ENCODE measurements at regions not wholly inside any gene's neighbourhood (a gene's known extent, or its start where the extent isn't known, plus 50 kb on each side); places are given as distances from the start of the nearest gene placed in this dataset.

- Histone ChIP-seq H3F3A (ENCODE audit: control insufficient read depth, insufficient read depth) (no peaks in the 10 kb centered on the region), H3K9me2 (replicated peaks; ENCODE audit: control insufficient read depth, low read length) (no peaks in the 10 kb centered on the region), H3K4me2 (ENCODE audit: low read length) (no peak overlapping the region), H3K27ac (ENCODE audit: low read depth, low read length) (no peak overlapping the region), H4K20me1 (ENCODE audit: control insufficient read depth, insufficient read depth, low read depth, low read length) (no peaks in the 10 kb centered on the region), H3K36me3 (ENCODE audit: control insufficient read depth, low read length) (no peaks in the 10 kb centered on the region), H3K79me2 (ENCODE audit: control insufficient read depth, low read length) (no peaks in the 10 kb centered on the region), H3K4me1 (ENCODE audit: control insufficient read depth, low read length) (no peaks in the 10 kb centered on the region), H3K27me3 (ENCODE audit: control insufficient read depth, low read length) (no peaks in the 10 kb centered on the region), H3K9me3 (ENCODE audit: control insufficient read depth, insufficient read depth, low read length) (no peaks in the 10 kb centered on the region), H3K4me3 (ENCODE audit: low read length) (no peak overlapping the region)
- TF ChIP-seq CTCF (IDR thresholded peaks at IDR 0.05; ENCODE audit: low read depth, low read length, poor library complexity, severe bottlenecking), result no peak
- TF ChIP-seq EZH2phosphoT487 (IDR thresholded peaks at IDR 0.05; ENCODE audit: borderline replicate concordance, low read length), result no peak
Observed at GRCh38 chr1:98181036-98181764, 260.4 kb upstream of the DPYD start.

- no peaks in the 10 kb centered on the region for H3F3A ChIP-seq (ENCODE audit: control insufficient read depth, insufficient read depth)
- no peaks in the 10 kb centered on the region for H3K9me3 ChIP-seq (ENCODE audit: control insufficient read depth, insufficient read depth, low read length)
- no peaks in the 10 kb centered on the region for H3K79me2 ChIP-seq (ENCODE audit: control insufficient read depth, low read length)
- no peak overlapping the region for H3K4me3 ChIP-seq (ENCODE audit: low read length)
- no peaks in the 10 kb centered on the region for H3K4me1 ChIP-seq (ENCODE audit: control insufficient read depth, low read length)
- no peak overlapping the region for H3K27ac ChIP-seq (ENCODE audit: low read depth, low read length)
- H4K20me1 ChIP-seq (ENCODE audit: control insufficient read depth, insufficient read depth, low read depth, low read length), result no peaks in the 10 kb centered on the region
- no peak for TF ChIP-seq EZH2phosphoT487 (IDR thresholded peaks at IDR 0.05; ENCODE audit: borderline replicate concordance, low read length)
- TF ChIP-seq CTCF (IDR thresholded peaks at IDR 0.05; ENCODE audit: low read depth, low read length, poor library complexity, severe bottlenecking), result no peak
- no peak overlapping the region for H3K4me2 ChIP-seq (ENCODE audit: low read length)
- H3K36me3 ChIP-seq (ENCODE audit: control insufficient read depth, low read length), result no peaks in the 10 kb centered on the region
- no peaks in the 10 kb centered on the region for H3K27me3 ChIP-seq (ENCODE audit: control insufficient read depth, low read length)
- no peaks in the 10 kb centered on the region for H3K9me2 ChIP-seq (replicated peaks; ENCODE audit: control insufficient read depth, low read length)
Observed at GRCh38 chr1:98179151-98179773, 258.4 kb upstream of the DPYD start.

GRCh38 chr1:98177751-98178150 lies 256.9 kb upstream of the DPYD start:
- H4K20me1 ChIP-seq (ENCODE audit: control insufficient read depth, insufficient read depth, low read depth, low read length), result no peaks in the 10 kb centered on the region
- no peak overlapping the region for H3K4me2 ChIP-seq (ENCODE audit: low read length)
- H3K27me3 ChIP-seq (ENCODE audit: control insufficient read depth, low read length), result no peaks in the 10 kb centered on the region
- H3K4me3 ChIP-seq (ENCODE audit: low read length), result no peak overlapping the region
- no peaks in the 10 kb centered on the region for H3K79me2 ChIP-seq (ENCODE audit: control insufficient read depth, low read length)
- H3K9me3 ChIP-seq (ENCODE audit: control insufficient read depth, insufficient read depth, low read length), result no peaks in the 10 kb centered on the region
- H3K9me2 ChIP-seq (replicated peaks; ENCODE audit: control insufficient read depth, low read length), result no peaks in the 10 kb centered on the region
- H3K36me3 ChIP-seq (ENCODE audit: control insufficient read depth, low read length), result no peaks in the 10 kb centered on the region
- TF ChIP-seq EZH2phosphoT487 (IDR thresholded peaks at IDR 0.05; ENCODE audit: borderline replicate concordance, low read length) (no peak), CTCF (IDR thresholded peaks at IDR 0.05; ENCODE audit: low read depth, low read length, poor library complexity, severe bottlenecking) (no peak)
- no peaks in the 10 kb centered on the region for H3K4me1 ChIP-seq (ENCODE audit: control insufficient read depth, low read length)
- H3K27ac ChIP-seq (ENCODE audit: low read depth, low read length), result no peak overlapping the region
- no peaks in the 10 kb centered on the region for H3F3A ChIP-seq (ENCODE audit: control insufficient read depth, insufficient read depth)

Measured in DOHH2 (cell line).